K562 (cell line): ENCODE measurements at regions not wholly inside any gene's neighbourhood (a gene's known extent, or its start where the extent isn't known, plus 50 kb on each side); places are given as distances from the start of the nearest gene placed in this dataset.

Experiments
- BCLAF1 ChIP-seq, 2 experiments: fragments of 450-650 bp in 1 of 2; IDR thresholded peaks; 2 replicates each; pipeline ENCODE4 v1.6.1; 2011 to 2017; ENCODE audit warnings: low read depth in 2 of 2, antibody characterized with exemption in 1 of 2, borderline replicate concordance in 1 of 2, low read length in 1 of 2, mild to moderate bottlenecking in 1 of 2, mixed read lengths in 1 of 2; ENCODE audit not compliant: control insufficient read depth in 1 of 2
- FOXA3 ChIP-seq, 2 experiments: fragments of 450-650 bp in 1 of 2; sonication (generic) in 1 of 2; formaldehyde crosslinking; IDR thresholded peaks in 1 of 2; conservative IDR thresholded peaks in 1 of 2; 2 replicates each; pipeline versions ENCODE4 v1.4.0 to v1.8.0; 2020 to 2022; ENCODE audit warnings: mild to moderate bottlenecking in 2 of 2, missing genetic modification reagents in 1 of 2
- MNT ChIP-seq, 2 experiments: fragments of 450-650 bp; conservative IDR thresholded peaks; 2 replicates each; pipeline ENCODE4 v1.6.1; 2017; ENCODE audit warnings: mild to moderate bottlenecking in 2 of 2, moderate library complexity in 2 of 2
- NBN ChIP-seq: fragments of 450-650 bp; IDR thresholded peaks from 2 replicates; pipeline ENCODE4 v1.6.1; 2016; ENCODE audit warnings: low read depth, mild to moderate bottlenecking
- PKNOX1 ChIP-seq: fragments of 450-650 bp; IDR thresholded peaks from 2 replicates; pipeline ENCODE4 v1.6.1; 2016
- XRCC3 ChIP-seq: fragments of 450-650 bp; IDR thresholded peaks from 2 replicates; pipeline ENCODE4 v1.6.1; 2017; ENCODE audit warnings: mild to moderate bottlenecking, moderate library complexity
- ZNF79 ChIP-seq: fragments of 250-450 bp; sonication (Bioruptor Pico); IDR thresholded peaks from 2 replicates; pipeline ENCODE4 v1.4.0; 2020; ENCODE audit warnings: low read depth, mild to moderate bottlenecking, moderate library complexity
- TF ChIP-seq, protein P1 (sequence below): fragments of 250-450 bp; sonication (Bioruptor Pico); IDR thresholded peaks from 2 replicates; pipeline ENCODE4 v1.8.0; 2021; ENCODE audit warnings: moderate library complexity, mild to moderate bottlenecking, inconsistent platforms
- TF ChIP-seq, protein P2 (sequence below): IDR thresholded peaks from 2 replicates; pipeline ENCODE4 v1.6.1; 2011; ENCODE audit warnings: borderline replicate concordance, low read depth, mild to moderate bottlenecking, moderate library complexity, low read length; ENCODE audit not compliant: insufficient read depth, poor library complexity, severe bottlenecking

GRCh38 chr20:55251170-55251569, 754.1 kb downstream of the CBLN4 start (continued):
- TF ChIP-seq BCLAF1 (IDR thresholded peaks at IDR 0.05; ENCODE audit: borderline replicate concordance in 1 of 2, control insufficient read depth in 1 of 2, low read depth in 2 of 2, low read length in 1 of 2) (no peak), XRCC3 (no peak), PKNOX1 (no peak), ZNF79 (CRISPR knock-in tag) (no peak), NBN (no peak), FOXA3 (CRISPR knock-in tag; conservative IDR thresholded peaks at IDR 0.05 in 1 of 2, IDR thresholded peaks at IDR 0.05 in 1 of 2) (no peak), MNT (conservative IDR thresholded peaks at IDR 0.05) (no peak)
- TF ChIP-seq, protein P1, sequence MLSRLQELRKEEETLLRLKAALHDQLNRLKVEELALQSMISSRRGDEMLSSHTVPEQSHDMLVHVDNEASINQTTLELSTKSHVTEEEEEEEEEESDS (CRISPR knock-in tag): no peak
- TF ChIP-seq, protein P2, sequence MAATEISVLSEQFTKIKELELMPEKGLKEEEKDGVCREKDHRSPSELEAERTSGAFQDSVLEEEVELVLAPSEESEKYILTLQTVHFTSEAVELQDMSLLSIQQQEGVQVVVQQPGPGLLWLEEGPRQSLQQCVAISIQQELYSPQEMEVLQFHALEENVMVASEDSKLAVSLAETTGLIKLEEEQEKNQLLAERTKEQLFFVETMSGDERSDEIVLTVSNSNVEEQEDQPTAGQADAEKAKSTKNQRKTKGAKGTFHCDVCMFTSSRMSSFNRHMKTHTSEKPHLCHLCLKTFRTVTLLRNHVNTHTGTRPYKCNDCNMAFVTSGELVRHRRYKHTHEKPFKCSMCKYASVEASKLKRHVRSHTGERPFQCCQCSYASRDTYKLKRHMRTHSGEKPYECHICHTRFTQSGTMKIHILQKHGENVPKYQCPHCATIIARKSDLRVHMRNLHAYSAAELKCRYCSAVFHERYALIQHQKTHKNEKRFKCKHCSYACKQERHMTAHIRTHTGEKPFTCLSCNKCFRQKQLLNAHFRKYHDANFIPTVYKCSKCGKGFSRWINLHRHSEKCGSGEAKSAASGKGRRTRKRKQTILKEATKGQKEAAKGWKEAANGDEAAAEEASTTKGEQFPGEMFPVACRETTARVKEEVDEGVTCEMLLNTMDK: no peak
